Keratinocyte (primary cell): ENCODE measurements at regions not wholly inside any gene's neighbourhood (a gene's known extent, or its start where the extent isn't known, plus 50 kb on each side); places are given as distances from the start of the nearest gene placed in this dataset.

Experiments used
- CTCF ChIP-seq, 3 experiments: IDR thresholded peaks in 1 of 3; conservative IDR thresholded peaks in 1 of 3; optimal IDR thresholded peaks in 1 of 3; 2 replicates in 2 of 3; 3 replicates in 1 of 3; pipeline versions ENCODE3 to v1.5.1; 2011; ENCODE audit warnings: low read length in 3 of 3, mild to moderate bottlenecking in 3 of 3, moderate library complexity in 2 of 3, control low read depth in 1 of 3, inconsistent platforms in 1 of 3; ENCODE audit not compliant: insufficient read depth in 2 of 3; ENCODE audit errors: extremely low read depth in 1 of 3
- EZH2 ChIP-seq: IDR thresholded peaks from one replicate; pipeline ENCODE4 v1.6.1; 2012; ENCODE audit warnings: inconsistent platforms, mild to moderate bottlenecking, low read length, moderate library complexity

DNA sequence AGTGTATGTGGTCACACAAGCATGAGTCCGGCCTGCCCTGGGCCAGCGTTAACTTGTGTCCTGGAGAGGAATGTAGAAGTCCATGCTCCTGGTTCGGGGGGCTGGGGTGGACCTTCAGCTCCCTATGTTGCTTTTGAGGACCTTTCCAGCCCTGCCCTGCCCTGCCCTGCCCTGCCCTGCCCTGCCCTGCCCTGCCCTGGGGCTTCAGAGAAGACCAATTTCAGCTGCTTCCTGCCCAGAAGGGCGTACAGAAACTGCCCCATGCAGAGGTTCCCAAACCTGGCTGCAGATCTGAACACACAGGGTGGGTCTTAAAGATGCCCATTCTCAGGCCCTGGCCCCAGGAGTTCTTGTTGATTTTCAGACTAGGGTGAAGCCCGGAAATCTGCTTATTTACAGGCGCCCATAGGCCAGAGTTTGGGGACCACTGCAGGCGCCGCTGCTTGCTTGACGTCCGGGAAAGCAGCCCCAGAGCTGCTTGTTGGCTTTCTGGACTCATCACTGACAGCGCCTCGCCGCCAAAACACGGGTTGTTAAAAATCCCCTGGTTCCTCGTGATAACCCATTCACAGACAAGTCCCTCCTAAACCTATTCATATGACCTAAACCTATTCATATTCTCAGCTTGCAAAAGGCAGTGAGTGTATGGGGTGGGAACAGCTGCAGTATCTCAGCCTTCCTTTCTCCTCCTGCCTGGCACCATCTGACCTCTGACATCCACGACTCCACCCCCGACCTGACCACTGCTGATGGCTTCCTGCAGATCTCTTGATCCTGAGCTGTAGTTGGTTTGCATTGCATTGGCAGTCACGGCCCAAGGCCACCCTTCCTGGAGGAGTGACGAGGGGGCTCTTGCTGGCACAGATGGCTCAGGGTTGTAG, 198.3 kb downstream of the GLI2 start:
- TF ChIP-seq CTCF (optimal IDR thresholded peaks at IDR 0.05 in 1 of 3, IDR thresholded peaks at IDR 0.05 in 1 of 3, conservative IDR thresholded peaks at IDR 0.05 in 1 of 3; ENCODE audit: extremely low read depth in 1 of 3, insufficient read depth in 2 of 3, low read length in 3 of 3) (no peak), EZH2 (no peak)
